Liver (tissue), 3 donors: ENCODE measurements at regions not wholly inside any gene's neighbourhood (a gene's known extent, or its start where the extent isn't known, plus 50 kb on each side); places are given as distances from the start of the nearest gene placed in this dataset.

Experiments used
- CTCF ChIP-seq: fragments of 150-350 bp; IDR thresholded peaks from 2 replicates; pipeline ENCODE4 v1.5.1; 2017; ENCODE audit warnings: improper control_type of control experiment, low read depth, low read length; ENCODE audit not compliant: missing input control
- HNF4G ChIP-seq: IDR thresholded peaks from 2 replicates; pipeline ENCODE4 v1.6.1; 2016; ENCODE audit warnings: antibody characterized with exemption
- TF ChIP-seq, protein P1 (sequence below): IDR thresholded peaks from 2 replicates; pipeline ENCODE4 v1.6.1; 2016; ENCODE audit warnings: antibody characterized with exemption
- TF ChIP-seq, protein P2 (sequence below): IDR thresholded peaks from 2 replicates; pipeline ENCODE4 v1.6.1; 2016; ENCODE audit warnings: antibody characterized with exemption, mild to moderate bottlenecking
- donor health status: healthy.
- donor health status: healthy.

- no peak for TF ChIP-seq CTCF
- TF ChIP-seq, protein P1, sequence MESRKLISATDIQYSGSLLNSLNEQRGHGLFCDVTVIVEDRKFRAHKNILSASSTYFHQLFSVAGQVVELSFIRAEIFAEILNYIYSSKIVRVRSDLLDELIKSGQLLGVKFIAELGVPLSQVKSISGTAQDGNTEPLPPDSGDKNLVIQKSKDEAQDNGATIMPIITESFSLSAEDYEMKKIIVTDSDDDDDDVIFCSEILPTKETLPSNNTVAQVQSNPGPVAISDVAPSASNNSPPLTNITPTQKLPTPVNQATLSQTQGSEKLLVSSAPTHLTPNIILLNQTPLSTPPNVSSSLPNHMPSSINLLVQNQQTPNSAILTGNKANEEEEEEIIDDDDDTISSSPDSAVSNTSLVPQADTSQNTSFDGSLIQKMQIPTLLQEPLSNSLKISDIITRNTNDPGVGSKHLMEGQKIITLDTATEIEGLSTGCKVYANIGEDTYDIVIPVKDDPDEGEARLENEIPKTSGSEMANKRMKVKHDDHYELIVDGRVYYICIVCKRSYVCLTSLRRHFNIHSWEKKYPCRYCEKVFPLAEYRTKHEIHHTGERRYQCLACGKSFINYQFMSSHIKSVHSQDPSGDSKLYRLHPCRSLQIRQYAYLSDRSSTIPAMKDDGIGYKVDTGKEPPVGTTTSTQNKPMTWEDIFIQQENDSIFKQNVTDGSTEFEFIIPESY = no peak
- TF ChIP-seq, protein P2, sequence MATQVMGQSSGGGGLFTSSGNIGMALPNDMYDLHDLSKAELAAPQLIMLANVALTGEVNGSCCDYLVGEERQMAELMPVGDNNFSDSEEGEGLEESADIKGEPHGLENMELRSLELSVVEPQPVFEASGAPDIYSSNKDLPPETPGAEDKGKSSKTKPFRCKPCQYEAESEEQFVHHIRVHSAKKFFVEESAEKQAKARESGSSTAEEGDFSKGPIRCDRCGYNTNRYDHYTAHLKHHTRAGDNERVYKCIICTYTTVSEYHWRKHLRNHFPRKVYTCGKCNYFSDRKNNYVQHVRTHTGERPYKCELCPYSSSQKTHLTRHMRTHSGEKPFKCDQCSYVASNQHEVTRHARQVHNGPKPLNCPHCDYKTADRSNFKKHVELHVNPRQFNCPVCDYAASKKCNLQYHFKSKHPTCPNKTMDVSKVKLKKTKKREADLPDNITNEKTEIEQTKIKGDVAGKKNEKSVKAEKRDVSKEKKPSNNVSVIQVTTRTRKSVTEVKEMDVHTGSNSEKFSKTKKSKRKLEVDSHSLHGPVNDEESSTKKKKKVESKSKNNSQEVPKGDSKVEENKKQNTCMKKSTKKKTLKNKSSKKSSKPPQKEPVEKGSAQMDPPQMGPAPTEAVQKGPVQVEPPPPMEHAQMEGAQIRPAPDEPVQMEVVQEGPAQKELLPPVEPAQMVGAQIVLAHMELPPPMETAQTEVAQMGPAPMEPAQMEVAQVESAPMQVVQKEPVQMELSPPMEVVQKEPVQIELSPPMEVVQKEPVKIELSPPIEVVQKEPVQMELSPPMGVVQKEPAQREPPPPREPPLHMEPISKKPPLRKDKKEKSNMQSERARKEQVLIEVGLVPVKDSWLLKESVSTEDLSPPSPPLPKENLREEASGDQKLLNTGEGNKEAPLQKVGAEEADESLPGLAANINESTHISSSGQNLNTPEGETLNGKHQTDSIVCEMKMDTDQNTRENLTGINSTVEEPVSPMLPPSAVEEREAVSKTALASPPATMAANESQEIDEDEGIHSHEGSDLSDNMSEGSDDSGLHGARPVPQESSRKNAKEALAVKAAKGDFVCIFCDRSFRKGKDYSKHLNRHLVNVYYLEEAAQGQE = no peak
- TF ChIP-seq HNF4G = no peak
Observed at GRCh38 chr16:50864386-50864785, 122.5 kb downstream of the CYLD start.
